Skeletal muscle satellite cell (primary cell): ENCODE measurements at regions not wholly inside any gene's neighbourhood (a gene's known extent, or its start where the extent isn't known, plus 50 kb on each side); places are given as distances from the start of the nearest gene placed in this dataset.

Experiments
- H3K27me3 ChIP-seq: 2 replicates; pipeline ENCODE4 v1.7.0; 2013; ENCODE audit warnings: low read length; ENCODE audit not compliant: control insufficient read depth, insufficient read depth
- H3K36me3 ChIP-seq: 2 replicates; pipeline ENCODE4 v1.7.0; 2013; ENCODE audit warnings: mild to moderate bottlenecking, control low read depth, low read length; ENCODE audit not compliant: insufficient read depth
- H3K4me1 ChIP-seq: 2 replicates; pipeline ENCODE4 v1.7.0; 2013; ENCODE audit warnings: low read length; ENCODE audit not compliant: control insufficient read depth, insufficient read depth
- H3K4me2 ChIP-seq: 2 replicates; pipeline ENCODE4 v1.7.0; 2013; ENCODE audit warnings: mild to moderate bottlenecking, low read length
- H3K4me3 ChIP-seq: 2 replicates; pipeline ENCODE4 v1.7.0; 2013; ENCODE audit warnings: low read length
- H3K9ac ChIP-seq: 2 replicates; pipeline ENCODE4 v1.7.0; 2013; ENCODE audit warnings: mild to moderate bottlenecking, low read depth, low read length, moderate library complexity
- H3K9me3 ChIP-seq: replicated peaks from 2 replicates; pipeline ENCODE4 v1.7.0; 2013; ENCODE audit warnings: mild to moderate bottlenecking, control low read depth, low read length

DNA sequence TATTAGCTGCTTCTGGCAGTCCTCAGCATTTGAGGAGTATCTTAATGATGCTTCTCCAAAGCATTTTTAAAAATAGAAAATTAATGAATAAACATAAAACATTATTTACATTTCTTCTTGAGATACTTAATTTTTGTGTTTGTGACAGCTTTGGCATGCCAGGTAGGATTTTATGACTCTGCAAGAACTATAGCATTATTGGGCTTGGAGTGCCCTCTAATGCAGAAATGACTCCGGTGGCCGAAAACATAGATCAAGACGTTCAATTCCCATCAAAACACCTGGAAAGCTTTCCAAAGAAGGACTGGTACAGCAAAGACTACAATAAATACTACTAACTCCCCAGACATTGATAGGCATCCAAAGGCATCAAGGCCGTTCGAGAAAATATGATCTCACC is 366.4 kb upstream of the CXADR start:
- H3K36me3 ChIP-seq: no peaks in the 10 kb centered on the region
- no peaks in the 10 kb centered on the region for H3K27me3 ChIP-seq

DNA sequence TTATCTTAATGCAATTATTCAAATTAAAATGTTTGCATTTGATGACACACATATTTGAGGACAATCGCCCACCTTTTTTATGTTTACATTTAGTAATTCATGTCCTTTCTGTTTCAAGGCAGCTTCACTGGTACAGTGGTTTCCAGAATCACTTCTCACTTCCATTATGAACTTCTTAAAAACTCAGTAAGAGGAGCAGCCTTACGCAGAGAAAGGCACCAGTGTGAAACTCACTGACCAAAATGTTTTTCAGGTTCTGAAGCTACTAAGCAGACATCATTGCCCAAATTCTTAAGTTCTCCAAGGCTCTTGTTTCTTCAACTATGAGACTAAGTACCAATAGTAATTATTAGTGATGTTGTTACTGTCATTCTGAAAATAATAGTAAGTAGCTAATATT is 353.1 kb upstream of the CXADR start:
- Histone ChIP-seq H3K9me3 (no peaks in the 10 kb centered on the region), H3K4me1 (no peaks in the 10 kb centered on the region), H3K36me3 (no peaks in the 10 kb centered on the region), H3K4me2 (no peak overlapping the region), H3K27me3 (no peaks in the 10 kb centered on the region), H3K9ac (no peak overlapping the region), H3K4me3 (no peak overlapping the region)

More for the DNA sequence above, 366.4 kb upstream of the CXADR start:
- Histone ChIP-seq H3K9ac (no peak overlapping the region), H3K4me1 (no peaks in the 10 kb centered on the region), H3K4me3 (no peak overlapping the region), H3K4me2 (no peak overlapping the region), H3K9me3 (no peaks in the 10 kb centered on the region)

DNA sequence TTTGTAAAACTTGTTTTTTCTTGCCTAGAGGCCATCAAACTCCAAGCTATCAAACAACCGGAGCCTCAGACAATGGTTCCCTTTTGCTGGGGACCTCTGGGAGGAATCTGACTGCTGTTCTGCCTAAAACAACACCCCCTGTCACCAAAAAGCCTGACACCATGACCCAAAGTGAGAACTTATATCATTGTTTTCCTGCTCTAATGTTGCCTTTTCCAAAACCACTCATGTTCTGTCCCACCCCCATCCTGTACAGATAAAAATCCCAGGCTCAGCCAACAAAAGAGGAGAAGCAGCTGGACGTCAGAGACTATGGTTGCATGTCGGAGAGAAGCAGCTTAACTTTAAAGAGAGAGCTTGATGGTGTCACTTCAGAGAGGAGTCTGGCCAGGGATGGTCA is 327.2 kb upstream of the CXADR start:
- no peak overlapping the region for H3K4me3 ChIP-seq
- no peak overlapping the region for H3K9ac ChIP-seq
- H3K27me3 ChIP-seq: no peaks in the 10 kb centered on the region
- H3K4me2 ChIP-seq: no peak overlapping the region
- no peaks in the 10 kb centered on the region for H3K9me3 ChIP-seq
- no peaks in the 10 kb centered on the region for H3K36me3 ChIP-seq
- no peaks in the 10 kb centered on the region for H3K4me1 ChIP-seq

DNA sequence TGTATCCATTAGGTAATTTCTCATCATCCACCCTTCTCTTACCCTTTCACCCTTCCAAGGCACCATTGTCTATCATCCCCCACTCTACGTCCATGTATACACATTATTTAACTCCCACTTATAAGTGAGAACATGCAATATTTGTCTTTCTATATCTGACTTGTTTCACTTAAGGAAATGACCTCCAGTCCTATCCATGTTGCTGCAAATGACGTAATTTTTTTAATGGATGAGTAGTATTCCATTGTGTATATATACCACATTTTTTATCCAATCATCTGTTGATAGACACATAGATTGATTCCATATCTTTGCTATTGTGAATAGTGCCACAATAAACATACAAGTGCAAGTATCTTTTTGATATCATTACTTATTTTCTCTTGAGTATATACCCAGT is 322.9 kb upstream of the CXADR start:
- Histone ChIP-seq H3K9ac (no peak overlapping the region), H3K4me2 (no peak overlapping the region), H3K27me3 (no peaks in the 10 kb centered on the region), H3K9me3 (no peaks in the 10 kb centered on the region), H3K36me3 (no peaks in the 10 kb centered on the region), H3K4me3 (no peak overlapping the region), H3K4me1 (no peaks in the 10 kb centered on the region)

DNA sequence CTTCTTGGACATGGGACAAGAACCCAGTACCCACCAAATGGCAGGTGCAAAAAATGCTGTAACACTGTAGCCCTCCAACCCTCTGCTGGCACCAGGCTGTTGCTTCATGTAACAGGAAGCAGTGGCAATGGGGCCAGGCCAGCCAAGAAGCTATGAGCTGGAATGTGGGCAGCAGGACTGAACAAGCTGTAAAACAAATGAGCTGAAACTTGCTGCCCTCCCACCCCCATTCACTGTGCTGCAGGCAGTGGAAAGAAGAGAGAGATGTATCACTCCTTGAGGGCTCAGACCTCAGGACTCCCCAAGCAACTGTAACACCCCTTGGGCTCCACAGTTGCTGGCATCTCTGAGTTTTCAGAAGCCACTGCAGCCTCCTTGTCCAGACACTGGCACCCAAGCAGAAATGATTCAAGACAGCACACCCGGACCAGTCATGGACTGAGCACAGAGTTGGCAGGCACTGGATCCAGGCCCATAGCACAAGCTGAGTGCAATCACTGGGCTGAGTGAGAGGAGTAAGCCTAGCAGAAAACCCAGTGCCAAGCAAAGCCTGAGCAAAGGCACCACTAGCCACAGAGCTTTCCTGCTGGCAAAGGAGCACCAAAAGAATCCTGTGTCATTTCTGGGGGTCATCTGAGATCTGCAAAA is 321.4 kb upstream of the CXADR start:
- H3K36me3 ChIP-seq: no peaks in the 10 kb centered on the region
- no peaks in the 10 kb centered on the region for H3K4me1 ChIP-seq
- no peaks in the 10 kb centered on the region for H3K27me3 ChIP-seq
- H3K9ac ChIP-seq: no peak overlapping the region
- H3K9me3 ChIP-seq: no peaks in the 10 kb centered on the region
- no peak overlapping the region for H3K4me3 ChIP-seq
- H3K4me2 ChIP-seq: no peak overlapping the region

DNA sequence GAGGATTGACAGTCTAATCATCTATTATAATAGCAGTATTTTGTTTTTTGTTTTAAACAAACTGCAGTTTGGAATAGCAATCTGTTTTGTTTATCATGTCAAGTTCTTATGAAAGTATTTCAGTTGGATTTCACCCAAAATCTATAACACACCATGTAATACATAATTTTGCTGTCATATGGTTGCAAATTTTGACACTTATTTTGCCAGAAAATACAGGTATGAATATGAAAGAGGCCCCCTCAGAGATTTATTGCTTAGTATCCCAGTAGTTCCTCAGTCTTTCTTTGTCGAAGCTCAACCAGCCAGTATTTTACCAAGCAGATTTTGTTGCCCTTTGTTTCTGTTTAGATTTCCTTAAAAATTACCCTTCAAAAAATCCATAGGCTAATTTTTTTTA is 317.5 kb upstream of the CXADR start:
- Histone ChIP-seq H3K4me1 (no peaks in the 10 kb centered on the region), H3K27me3 (no peaks in the 10 kb centered on the region), H3K9ac (no peak overlapping the region), H3K4me2 (no peak overlapping the region), H3K9me3 (no peaks in the 10 kb centered on the region), H3K4me3 (no peak overlapping the region), H3K36me3 (no peaks in the 10 kb centered on the region)

DNA sequence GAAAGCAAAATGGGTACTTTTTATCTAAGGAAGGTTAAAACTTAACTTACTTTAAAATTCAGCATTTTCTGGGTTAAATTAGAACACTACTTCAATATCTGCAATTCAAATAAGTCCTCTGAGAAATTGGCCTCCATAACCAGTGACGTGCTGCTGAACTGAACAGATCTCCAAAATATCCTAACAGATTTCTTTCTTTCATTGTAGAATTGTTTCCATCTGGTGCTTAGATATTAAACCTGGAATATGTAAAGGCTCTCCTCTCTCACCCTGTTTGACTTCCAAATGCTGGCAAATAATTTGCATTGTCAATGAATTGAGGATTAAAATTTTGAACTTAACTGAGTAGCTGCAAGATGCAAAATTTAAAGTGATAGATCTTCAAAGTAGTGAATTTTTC is 316.9 kb upstream of the CXADR start:
- no peaks in the 10 kb centered on the region for H3K9me3 ChIP-seq
- H3K4me3 ChIP-seq: no peak overlapping the region
- no peak overlapping the region for H3K9ac ChIP-seq
- no peaks in the 10 kb centered on the region for H3K27me3 ChIP-seq
- no peak overlapping the region for H3K4me2 ChIP-seq
- no peaks in the 10 kb centered on the region for H3K36me3 ChIP-seq
- H3K4me1 ChIP-seq: no peaks in the 10 kb centered on the region

DNA sequence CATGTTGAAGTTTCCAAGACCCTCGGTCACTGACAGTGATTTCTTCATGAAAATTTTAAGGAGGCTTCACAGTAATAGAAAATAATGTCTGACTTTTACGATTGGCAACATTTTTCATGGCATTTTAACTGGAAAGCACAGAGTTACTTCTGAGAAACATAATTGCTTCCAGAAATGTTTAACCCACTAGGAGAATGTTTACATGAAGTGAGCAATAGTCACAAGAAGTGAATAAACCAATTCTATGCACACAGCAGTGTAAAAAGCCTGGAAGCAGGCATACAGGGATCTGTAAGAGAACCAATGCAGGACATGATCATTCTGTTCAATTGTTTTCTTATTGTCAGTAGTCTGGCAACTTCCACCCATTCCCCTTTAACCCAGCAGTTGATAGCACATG is 316.2 kb upstream of the CXADR start:
- Histone ChIP-seq H3K9me3 (no peaks in the 10 kb centered on the region), H3K4me2 (no peak overlapping the region), H3K36me3 (no peaks in the 10 kb centered on the region), H3K9ac (no peak overlapping the region), H3K4me1 (no peaks in the 10 kb centered on the region), H3K4me3 (no peak overlapping the region), H3K27me3 (no peaks in the 10 kb centered on the region)

DNA sequence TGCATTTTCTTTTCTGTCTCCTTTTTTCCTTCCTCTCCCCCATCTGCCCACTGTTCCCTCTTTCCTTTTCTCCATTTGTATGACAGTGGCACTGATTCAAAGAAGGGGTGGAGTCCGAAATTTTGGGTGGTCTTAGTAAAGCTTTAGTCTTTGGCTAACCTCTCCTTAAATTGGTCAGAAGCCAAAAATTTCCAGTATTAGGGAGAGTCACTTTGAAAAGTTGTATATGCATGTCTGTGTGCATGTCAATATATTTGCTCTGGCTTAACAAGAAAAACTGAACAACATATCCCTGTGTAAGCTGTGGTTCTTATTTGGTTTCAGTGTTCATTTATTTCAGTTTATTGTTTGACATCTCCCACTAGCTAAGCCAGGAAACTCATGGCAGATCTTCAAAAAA is 314.8 kb upstream of the CXADR start:
- Histone ChIP-seq H3K36me3 (no peaks in the 10 kb centered on the region), H3K4me1 (no peaks in the 10 kb centered on the region), H3K27me3 (no peaks in the 10 kb centered on the region), H3K9ac (no peak overlapping the region), H3K9me3 (no peaks in the 10 kb centered on the region), H3K4me2 (no peak overlapping the region), H3K4me3 (no peak overlapping the region)

DNA sequence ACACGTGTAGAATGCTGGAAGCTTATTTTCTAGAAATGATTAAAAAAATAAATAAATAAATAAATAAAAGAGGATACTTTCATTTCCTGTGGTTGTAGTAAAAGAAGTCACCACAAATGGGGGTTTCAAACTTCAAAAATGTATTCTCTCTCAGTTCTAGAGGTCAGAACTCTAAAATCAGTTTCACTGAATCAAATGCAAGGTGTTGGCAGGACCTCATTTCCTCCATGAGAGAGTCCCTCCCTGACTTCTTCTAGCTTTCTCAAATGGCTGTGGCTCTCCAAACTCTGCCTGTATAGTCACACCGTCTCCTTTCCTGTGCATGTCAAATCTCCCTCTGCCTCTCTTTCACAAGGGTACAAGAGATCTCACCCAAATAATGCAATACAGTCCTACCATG is 312.6 kb upstream of the CXADR start:
- H3K27me3 ChIP-seq: no peaks in the 10 kb centered on the region
- H3K4me2 ChIP-seq: no peak overlapping the region
- no peaks in the 10 kb centered on the region for H3K4me1 ChIP-seq
- H3K9me3 ChIP-seq: no peaks in the 10 kb centered on the region
- H3K9ac ChIP-seq: no peak overlapping the region
- no peak overlapping the region for H3K4me3 ChIP-seq
- no peaks in the 10 kb centered on the region for H3K36me3 ChIP-seq

DNA sequence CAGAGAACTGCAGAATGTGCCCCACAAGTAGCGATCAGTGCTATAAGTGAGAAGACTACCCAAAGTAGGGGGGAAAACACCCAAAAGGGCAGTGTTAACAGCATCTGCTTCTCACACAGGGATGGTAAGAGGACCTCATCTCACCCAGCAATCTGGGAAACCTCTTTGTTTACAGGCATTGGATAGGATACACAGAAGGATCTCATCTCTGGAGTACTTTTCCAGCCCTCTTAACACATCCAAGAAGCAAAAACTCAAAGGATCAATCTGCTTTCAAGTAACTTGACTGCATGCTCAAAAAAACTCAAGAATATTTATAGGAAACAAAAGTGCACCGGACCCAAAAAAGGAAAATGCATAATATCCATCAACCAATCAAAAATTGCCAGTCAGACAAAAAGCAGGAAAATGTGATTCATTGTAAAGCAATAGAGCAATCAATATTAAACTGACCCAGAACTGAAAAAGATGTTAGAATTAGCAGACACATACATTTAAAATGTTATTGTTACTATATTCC is 311.0 kb upstream of the CXADR start:
- no peak overlapping the region for H3K4me2 ChIP-seq
- H3K36me3 ChIP-seq: no peaks in the 10 kb centered on the region
- H3K9me3 ChIP-seq: no peaks in the 10 kb centered on the region

DNA sequence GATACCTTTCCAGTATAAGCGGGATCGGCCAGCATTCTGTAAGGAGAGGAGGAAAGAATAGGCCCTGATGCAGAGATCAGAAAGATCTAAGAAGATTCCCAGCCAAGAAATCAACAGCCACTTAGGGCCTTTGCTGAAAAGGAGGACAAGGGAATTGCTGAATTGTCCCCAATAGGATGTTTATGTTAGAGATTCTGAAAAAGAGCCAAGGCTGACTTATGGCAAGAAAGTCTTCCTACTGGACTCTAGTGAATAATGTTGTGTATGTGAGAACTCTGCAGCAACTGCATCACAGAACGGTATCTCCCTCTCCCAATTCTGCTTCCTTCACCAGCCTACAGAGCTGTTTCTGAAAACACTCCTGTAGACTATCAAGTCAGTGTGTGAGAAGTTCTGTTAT is 298.0 kb upstream of the CXADR start:
- H3K27me3 ChIP-seq: no peaks in the 10 kb centered on the region
- no peak overlapping the region for H3K4me3 ChIP-seq
- no peaks in the 10 kb centered on the region for H3K4me1 ChIP-seq
- H3K9ac ChIP-seq: no peak overlapping the region
- no peaks in the 10 kb centered on the region for H3K36me3 ChIP-seq
- H3K4me2 ChIP-seq: no peak overlapping the region
- H3K9me3 ChIP-seq: no peaks in the 10 kb centered on the region

More for the DNA sequence above, 311.0 kb upstream of the CXADR start:
- Histone ChIP-seq H3K27me3 (no peaks in the 10 kb centered on the region), H3K4me3 (no peak overlapping the region), H3K9ac (no peak overlapping the region), H3K4me1 (no peaks in the 10 kb centered on the region)
